Uterus (tissue), 2 donors: ENCODE measurements at regions not wholly inside any gene's neighbourhood (a gene's known extent, or its start where the extent isn't known, plus 50 kb on each side); places are given as distances from the start of the nearest gene placed in this dataset.

Experiments
- CTCF ChIP-seq, 4 experiments: fragments of 200-600 bp in 2 of 4; fragments of 450-650 bp in 2 of 4; sonication (generic) in 2 of 4; IDR thresholded peaks; one replicate each; pipeline ENCODE4 v1.5.1; 2016 to 2019; ENCODE audit warnings: antibody characterized with exemption in 4 of 4, mild to moderate bottlenecking in 2 of 4, moderate library complexity in 1 of 4
- POLR2A ChIP-seq, 2 donors: fragments of 450-650 bp; IDR thresholded peaks; one replicate each; pipeline ENCODE4 v1.6.1; 2016; ENCODE audit warnings: antibody characterized with exemption in 2 of 2, mild to moderate bottlenecking in 1 of 2, moderate library complexity in 1 of 2

GRCh38 chr1:58000116-58000515, 546.4 kb downstream of the OMA1 start:
- no peak for TF ChIP-seq CTCF (IDR thresholded peaks at IDR 0.05)
- no peak for TF ChIP-seq POLR2A (IDR thresholded peaks at IDR 0.05)
